HFFc6 (cell line): ENCODE measurements at regions not wholly inside any gene's neighbourhood (a gene's known extent, or its start where the extent isn't known, plus 50 kb on each side); places are given as distances from the start of the nearest gene placed in this dataset.
"Not testable (repeated sequence)": the region's sequence is repeated elsewhere in the genome, so short reads cannot be mapped to it uniquely, and the experiment has no call there.

Experiments
- DNase-seq: peaks from one replicate; pipeline ENCODE4 v3.0.0-alpha.2; 2018
- H3K27ac Mint-ChIP-seq: 2 replicates; pipeline ENCODE4 v1.8.0; 2020; ENCODE audit warnings: mild to moderate bottlenecking, mixed read lengths
- H3K27me3 Mint-ChIP-seq: 2 replicates; pipeline ENCODE4 v1.8.0; 2021; ENCODE audit warnings: mild to moderate bottlenecking, moderate library complexity, mixed read lengths; ENCODE audit not compliant: insufficient read depth
- H3K36me3 Mint-ChIP-seq: 2 replicates; pipeline ENCODE4 v1.8.0; 2021; ENCODE audit warnings: low read depth, mixed read lengths
- H3K4me1 Mint-ChIP-seq: 2 replicates; pipeline ENCODE4 v1.8.0; 2020; ENCODE audit warnings: low read depth, mixed read lengths
- H3K4me3 Mint-ChIP-seq: 2 replicates; pipeline ENCODE4 v1.8.0; 2020; ENCODE audit warnings: mild to moderate bottlenecking, moderate library complexity, mixed read lengths
- H3K9me3 Mint-ChIP-seq: 2 replicates; pipeline ENCODE4 v1.8.0; 2020; ENCODE audit warnings: mild to moderate bottlenecking, mixed read lengths
- CTCF ChIP-seq: fragments of 200-600 bp; sonication (generic); IDR thresholded peaks from 2 replicates; pipeline ENCODE4 v1.5.0; 2021; ENCODE audit warnings: antibody characterized with exemption, mild to moderate bottlenecking

GRCh38 chr11:101267654-101268053, 138.0 kb upstream of the PGR start:
- Mint-ChIP-seq H3K27me3 (peaks cover 1% of the 10 kb centered on the region; the same call in 1 of the 2 replicates), H3K4me1 (no peaks in the 10 kb centered on the region), H3K36me3 (0 out of 2 replicates have a peak, but pooled peaks cover 4% of the 10 kb centered on the region), H3K9me3 (peaks cover 30% of the 10 kb centered on the region), H3K4me3 (no peak overlapping the region), H3K27ac (no peak overlapping the region)
- no peak for DNase-seq
- no peak for TF ChIP-seq CTCF

GRCh38 chr11:101264306-101264705, 134.7 kb upstream of the PGR start:
- TF ChIP-seq CTCF, result no peak
- H3K27ac Mint-ChIP-seq, result no peak overlapping the region

GRCh38 chr11:101262995-101263394, 133.4 kb upstream of the PGR start:
- Mint-ChIP-seq H3K27ac (no peak overlapping the region), H3K4me1 (no peaks in the 10 kb centered on the region), H3K27me3 (peaks cover 1% of the 10 kb centered on the region; the same call in 1 of the 2 replicates), H3K36me3 (0 out of 2 replicates have a peak, but pooled peaks cover 4% of the 10 kb centered on the region), H3K4me3 (no peak overlapping the region), H3K9me3 (peaks cover 23% of the 10 kb centered on the region)
- no peak for TF ChIP-seq CTCF
- no peak for DNase-seq

More at GRCh38 chr11:101264306-101264705, 134.7 kb upstream of the PGR start:
- H3K36me3 Mint-ChIP-seq, result 0 out of 2 replicates have a peak, but pooled peaks cover 4% of the 10 kb centered on the region
- H3K9me3 Mint-ChIP-seq, result peaks cover 23% of the 10 kb centered on the region
- peaks cover 1% of the 10 kb centered on the region; the same call in 1 of the 2 replicates for H3K27me3 Mint-ChIP-seq
- no peaks in the 10 kb centered on the region for H3K4me1 Mint-ChIP-seq
- no peak for DNase-seq
- no peak overlapping the region for H3K4me3 Mint-ChIP-seq

- H3K9me3 Mint-ChIP-seq, result peaks cover 20% of the 10 kb centered on the region
- H3K27me3 Mint-ChIP-seq, result peaks cover 1% of the 10 kb centered on the region; the same call in 1 of the 2 replicates
These were observed 132.6 kb upstream of the PGR start for GRCh38 chr11:101262258-101262657.

GRCh38 chr11:101255036-101255435, 125.4 kb upstream of the PGR start:
- no peak for TF ChIP-seq CTCF
- no peaks in the 10 kb centered on the region for H3K27me3 Mint-ChIP-seq
- no peak for DNase-seq
- no peak overlapping the region for H3K4me3 Mint-ChIP-seq
- H3K27ac Mint-ChIP-seq, result no peak overlapping the region
- peaks cover 17% of the 10 kb centered on the region for H3K9me3 Mint-ChIP-seq
- no peaks in the 10 kb centered on the region for H3K4me1 Mint-ChIP-seq
- H3K36me3 Mint-ChIP-seq, result no peaks in the 10 kb centered on the region

More at GRCh38 chr11:101262258-101262657, 132.6 kb upstream of the PGR start:
- Mint-ChIP-seq H3K27ac (no peak overlapping the region), H3K4me1 (no peaks in the 10 kb centered on the region), H3K4me3 (no peak overlapping the region), H3K36me3 (0 out of 2 replicates have a peak, but pooled peaks cover 4% of the 10 kb centered on the region)
- no peak for DNase-seq
- TF ChIP-seq CTCF, result no peak

GRCh38 chr11:101254037-101254436, 124.4 kb upstream of the PGR start:
- Mint-ChIP-seq H3K27ac (no peak overlapping the region), H3K4me1 (no peaks in the 10 kb centered on the region), H3K27me3 (no peaks in the 10 kb centered on the region), H3K9me3 (peaks cover 13% of the 10 kb centered on the region), H3K4me3 (no peak overlapping the region), H3K36me3 (no peaks in the 10 kb centered on the region)
- TF ChIP-seq CTCF, result no peak
- no peak for DNase-seq

- H3K36me3 Mint-ChIP-seq, H3K27ac Mint-ChIP-seq, H3K27me3 Mint-ChIP-seq, H3K4me3 Mint-ChIP-seq, H3K4me1 Mint-ChIP-seq, DNase-seq: not testable (repeated sequence)
- peaks cover 37% of the 10 kb centered on the region for H3K9me3 Mint-ChIP-seq
These were observed 116.0 kb upstream of the PGR start for GRCh38 chr11:101245635-101246034.

- DNase-seq, H3K36me3 Mint-ChIP-seq, H3K27me3 Mint-ChIP-seq, H3K27ac Mint-ChIP-seq, H3K4me3 Mint-ChIP-seq, H3K4me1 Mint-ChIP-seq: not testable (repeated sequence)
- H3K9me3 Mint-ChIP-seq, result peaks cover 43% of the 10 kb centered on the region
These were observed 115.5 kb upstream of the PGR start for GRCh38 chr11:101245081-101245480.
